CD14-positive monocyte (primary cell): ENCODE measurements at regions not wholly inside any gene's neighbourhood (a gene's known extent, or its start where the extent isn't known, plus 50 kb on each side); places are given as distances from the start of the nearest gene placed in this dataset.

ENCODE experiments used
- DNase-seq, 3 donors: peaks; one replicate each; pipeline ENCODE4 v3.0.0-alpha.2; 2011 to 2022
- H2AFZ ChIP-seq: 2 replicates; pipeline ENCODE4 v1.6.0; 2012; ENCODE audit warnings: mild to moderate bottlenecking, low read depth, low read length, inconsistent platforms; ENCODE audit not compliant: insufficient read depth, poor library complexity, severe bottlenecking
- H3K27ac ChIP-seq, 2 donors: 1 replicate in 1 of 2; 2 replicates in 1 of 2; pipeline ENCODE4 v1.5.1; 2012 to 2013; ENCODE audit warnings: low read length in 2 of 2, control low read depth in 1 of 2, inconsistent platforms in 1 of 2, low read depth in 1 of 2, mild to moderate bottlenecking in 1 of 2
- H3K27me3 ChIP-seq, 2 donors: one replicate each; pipeline versions ENCODE4 v1.6.0 to v1.6.1; 2011 to 2013; ENCODE audit warnings: low read length in 2 of 2; ENCODE audit not compliant: control insufficient read depth in 2 of 2, insufficient read depth in 2 of 2
- H3K36me3 ChIP-seq, 2 donors: replicated peaks in 1 of 2; 1 replicate in 1 of 2; 2 replicates in 1 of 2; pipeline versions ENCODE4 v1.5.1 to v1.6.1; 2012 to 2013; ENCODE audit warnings: low read length in 2 of 2, control low read depth in 1 of 2, inconsistent platforms in 1 of 2, mild to moderate bottlenecking in 1 of 2; ENCODE audit not compliant: insufficient read depth in 2 of 2, control insufficient read depth in 1 of 2
- H3K4me1 ChIP-seq, 2 donors: 1 replicate in 1 of 2; 2 replicates in 1 of 2; pipeline versions ENCODE4 v1.5.1 to v1.6.1; 2012 to 2013; ENCODE audit warnings: low read length in 2 of 2, control low read depth in 1 of 2, inconsistent platforms in 1 of 2, mild to moderate bottlenecking in 1 of 2, moderate library complexity in 1 of 2; ENCODE audit not compliant: insufficient read depth in 2 of 2, control insufficient read depth in 1 of 2
- H3K4me2 ChIP-seq: replicated peaks from 2 replicates; pipeline ENCODE3; 2012; ENCODE audit warnings: low read length, moderate library complexity, mild to moderate bottlenecking; ENCODE audit not compliant: poor library complexity, severe bottlenecking; ENCODE audit errors: extremely low read depth
- H3K4me3 ChIP-seq, 3 experiments: fragments of 200-600 bp in 1 of 3; sonication (generic) in 1 of 3; replicated peaks in 1 of 3; 1 replicate in 2 of 3; 2 replicates in 1 of 3; pipeline ENCODE4 v1.5.1; 2011 to 2013; ENCODE audit warnings: low read length in 3 of 3, mild to moderate bottlenecking in 3 of 3, control low read depth in 2 of 3, low read depth in 2 of 3, inconsistent platforms in 1 of 3, moderate library complexity in 1 of 3
- H3K79me2 ChIP-seq: 2 replicates; pipeline ENCODE4 v1.6.0; 2012; ENCODE audit warnings: mild to moderate bottlenecking, control low read depth, inconsistent platforms, low read length, moderate library complexity; ENCODE audit not compliant: insufficient read depth
- H3K9ac ChIP-seq: 2 replicates; pipeline ENCODE4 v1.6.0; 2017; ENCODE audit warnings: low read length, mild to moderate bottlenecking; ENCODE audit not compliant: insufficient read depth, poor library complexity, severe bottlenecking
- H3K9me3 ChIP-seq, 2 donors: replicated peaks in 1 of 2; 1 replicate in 1 of 2; 2 replicates in 1 of 2; pipeline versions ENCODE4 v1.5.1 to v1.6.1; 2012 to 2013; ENCODE audit warnings: low read length in 2 of 2, control low read depth in 1 of 2; ENCODE audit not compliant: control insufficient read depth in 1 of 2, insufficient read depth in 1 of 2
- H4K20me1 ChIP-seq: 2 replicates; pipeline ENCODE4 v1.6.0; 2012; ENCODE audit warnings: mild to moderate bottlenecking, low read length, control low read depth, moderate library complexity; ENCODE audit not compliant: insufficient read depth
- H3K27ac Mint-ChIP-seq, 7 donors: one replicate each; pipeline ENCODE4 v1.8.0; 2020; ENCODE audit warnings: mild to moderate bottlenecking in 7 of 7, mixed read lengths in 7 of 7, moderate library complexity in 6 of 7, inconsistent platforms in 2 of 7
- H3K27me3 Mint-ChIP-seq, 3 donors: one replicate each; pipeline ENCODE4 v1.8.0; 2021 to 2022; ENCODE audit warnings: low read depth in 3 of 3, mild to moderate bottlenecking in 3 of 3, mixed read lengths in 3 of 3, moderate library complexity in 3 of 3, inconsistent platforms in 1 of 3
- H3K36me3 Mint-ChIP-seq, 2 donors: one replicate each; pipeline ENCODE4 v1.8.0; 2020; ENCODE audit warnings: mixed read lengths in 2 of 2, inconsistent platforms in 1 of 2, mild to moderate bottlenecking in 1 of 2
- H3K4me1 Mint-ChIP-seq: one replicate; pipeline ENCODE4 v1.8.0; 2020; ENCODE audit warnings: mild to moderate bottlenecking, mixed read lengths
- H3K4me3 Mint-ChIP-seq, 2 donors: one replicate each; pipeline ENCODE4 v1.8.0; 2020; ENCODE audit warnings: mild to moderate bottlenecking in 2 of 2, mixed read lengths in 2 of 2, moderate library complexity in 1 of 2
- H3K9me3 Mint-ChIP-seq, 7 donors: one replicate each; pipeline ENCODE4 v1.8.0; 2020 to 2022; ENCODE audit warnings: mixed read lengths in 7 of 7, mild to moderate bottlenecking in 6 of 7, moderate library complexity in 6 of 7, inconsistent platforms in 2 of 7
- WGBS: methylation state at CpG from one replicate; pipeline ENCODE4 v1.1.5; 2013; ENCODE audit warnings: missing lambda C conversion rate; ENCODE audit not compliant: insufficient coverage; 5-methylcytosine and 5-hydroxymethylcytosine counted together
- intact Hi-C, 2 donors: fragments of 100-400 bp; cut with micrococcal nuclease; formaldehyde crosslinking; loops; one replicate each; pipeline versions ENCODE4 v1.15.0 to v1.15.1; 2023
- TF ChIP-seq, protein P1 (sequence below): fragments of 200-600 bp; IDR thresholded peaks from one replicate; pipeline ENCODE4 v1.8.0; 2022; ENCODE audit warnings: antibody characterized with exemption, mild to moderate bottlenecking

DNA sequence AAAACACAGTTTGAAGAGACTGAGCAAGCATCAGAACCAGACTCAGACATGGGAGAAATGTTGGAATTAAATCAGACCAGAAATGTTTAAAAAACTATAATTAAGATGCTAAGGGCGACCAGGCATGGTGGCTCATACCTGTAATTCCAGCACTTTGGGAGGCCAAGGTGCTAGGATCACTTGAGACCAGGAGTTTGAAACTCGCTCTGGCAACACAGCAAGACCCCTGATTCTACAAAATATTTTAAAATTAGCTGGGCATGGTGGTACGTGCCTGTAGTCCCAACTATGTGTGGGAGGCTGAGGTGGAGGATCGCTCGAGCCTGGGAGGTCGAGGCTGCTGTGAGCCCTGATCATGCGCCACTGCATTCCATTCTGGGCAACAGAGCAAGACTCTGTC, 160.3 kb downstream of the COPRS start:
- Mint-ChIP-seq H3K27me3 (peaks cover 0 to 9% (median 0%) of the 10 kb centered on the region in 3 donors), H3K27ac (peak overlapping the region in 1 of 7 donors; percentile 15), H3K4me3 (no peak overlapping the region), H3K36me3 (no peaks in the 10 kb centered on the region), H3K4me1 (no peaks in the 10 kb centered on the region), H3K9me3 (no peaks in the 10 kb centered on the region)
- no peaks in the 10 kb centered on the region for H3K36me3 ChIP-seq
- no peak overlapping the region for H3K4me3 ChIP-seq
- DNase-seq = no peak
- H3K27me3 ChIP-seq = no peaks in the 10 kb centered on the region
- TF ChIP-seq, protein P1, sequence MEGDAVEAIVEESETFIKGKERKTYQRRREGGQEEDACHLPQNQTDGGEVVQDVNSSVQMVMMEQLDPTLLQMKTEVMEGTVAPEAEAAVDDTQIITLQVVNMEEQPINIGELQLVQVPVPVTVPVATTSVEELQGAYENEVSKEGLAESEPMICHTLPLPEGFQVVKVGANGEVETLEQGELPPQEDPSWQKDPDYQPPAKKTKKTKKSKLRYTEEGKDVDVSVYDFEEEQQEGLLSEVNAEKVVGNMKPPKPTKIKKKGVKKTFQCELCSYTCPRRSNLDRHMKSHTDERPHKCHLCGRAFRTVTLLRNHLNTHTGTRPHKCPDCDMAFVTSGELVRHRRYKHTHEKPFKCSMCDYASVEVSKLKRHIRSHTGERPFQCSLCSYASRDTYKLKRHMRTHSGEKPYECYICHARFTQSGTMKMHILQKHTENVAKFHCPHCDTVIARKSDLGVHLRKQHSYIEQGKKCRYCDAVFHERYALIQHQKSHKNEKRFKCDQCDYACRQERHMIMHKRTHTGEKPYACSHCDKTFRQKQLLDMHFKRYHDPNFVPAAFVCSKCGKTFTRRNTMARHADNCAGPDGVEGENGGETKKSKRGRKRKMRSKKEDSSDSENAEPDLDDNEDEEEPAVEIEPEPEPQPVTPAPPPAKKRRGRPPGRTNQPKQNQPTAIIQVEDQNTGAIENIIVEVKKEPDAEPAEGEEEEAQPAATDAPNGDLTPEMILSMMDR = no peak
- H3K4me2 ChIP-seq = no peak overlapping the region
- H3K4me1 ChIP-seq = no peaks in the 10 kb centered on the region
- H2AFZ ChIP-seq = no peak overlapping the region
- intact Hi-C loops = no loop called here
- H4K20me1 ChIP-seq = no peaks in the 10 kb centered on the region
- no CpG with 5 or more reads among the region's 7 CpGs for WGBS
- H3K9me3 ChIP-seq = no peaks in the 10 kb centered on the region
- H3K27ac ChIP-seq = no peak overlapping the region
- H3K79me2 ChIP-seq = no peaks in the 10 kb centered on the region
- no peak overlapping the region for H3K9ac ChIP-seq

DNA sequence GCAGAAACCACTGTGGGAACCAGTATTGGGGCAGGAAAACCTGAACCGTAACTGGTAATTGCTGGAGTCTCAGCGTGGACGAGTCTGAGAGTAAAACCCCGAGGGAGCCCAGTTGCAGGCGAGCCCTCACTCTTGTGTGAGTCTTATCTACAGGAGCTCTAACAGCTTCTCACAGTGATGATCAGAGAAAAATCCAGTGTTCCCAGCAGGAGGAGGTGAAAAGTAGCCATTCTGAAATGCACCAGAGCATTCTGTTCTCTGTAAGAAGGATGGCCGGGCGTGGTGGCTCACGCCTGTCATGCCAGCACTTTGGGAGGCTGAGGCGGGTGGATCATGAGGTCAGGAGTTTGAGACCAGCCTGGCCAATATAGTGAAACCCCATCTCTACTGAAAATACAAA, 161.2 kb downstream of the COPRS start:
- no peaks in the 10 kb centered on the region for H3K9me3 ChIP-seq
- H3K27ac ChIP-seq = no peak overlapping the region
- no peaks in the 10 kb centered on the region for H3K27me3 ChIP-seq
- Mint-ChIP-seq H3K36me3 (no peaks in the 10 kb centered on the region), H3K4me1 (no peaks in the 10 kb centered on the region), H3K27me3 (peaks cover 0 to 9% (median 0%) of the 10 kb centered on the region in 3 donors), H3K9me3 (no peaks in the 10 kb centered on the region), H3K27ac (peak overlapping the region in 1 of 7 donors; percentile 73), H3K4me3 (no peak overlapping the region)
- WGBS = 97% methylated on average over 8 of the region's 9 CpGs
- no peaks in the 10 kb centered on the region for H4K20me1 ChIP-seq
- H3K4me2 ChIP-seq = no peak overlapping the region
- no peak overlapping the region for H3K9ac ChIP-seq
- no peak overlapping the region for H2AFZ ChIP-seq
- no peaks in the 10 kb centered on the region for H3K4me1 ChIP-seq
- DNase-seq = no peak
- TF ChIP-seq, protein P1 = no peak
- H3K36me3 ChIP-seq = no peaks in the 10 kb centered on the region
- H3K79me2 ChIP-seq = no peaks in the 10 kb centered on the region
- no peak overlapping the region for H3K4me3 ChIP-seq
- intact Hi-C loops = no loop called here
